H1 (cell line): ENCODE measurements at regions not wholly inside any gene's neighbourhood (a gene's known extent, or its start where the extent isn't known, plus 50 kb on each side); places are given as distances from the start of the nearest gene placed in this dataset.

Experiments
- CTCF ChIA-PET: fragments of 300-600 bp; sonication (Branson Sonifier 250); formaldehyde crosslinking; loops from one replicate; lab custom pipeline; 2021; ENCODE audit not compliant: partially characterized antibody; lab: Charles Lee
- POLR2A ChIA-PET: fragments of 300-600 bp; sonication (Branson Sonifier 250); formaldehyde crosslinking; loops from one replicate; lab custom pipeline; 2021; ENCODE audit warnings: inconsistent platforms; ENCODE audit not compliant: partially characterized antibody; lab: Charles Lee
- DNase-seq, 2 experiments: peaks; one replicate each; pipeline versions ENCODE4 v3.0.0 to v3.0.0-alpha.2; 2010 to 2022; ENCODE audit warnings: low spot score in 2 of 2, low read depth in 1 of 2, mixed read lengths in 1 of 2
- FAIRE-seq: peaks from 2 replicates; lab custom pipeline; 2011; peaks lifted over from hg19 to GRCh38; lab: Jason Lieb, UNC
- H2AFZ ChIP-seq: 2 replicates; pipeline ENCODE4 v1.8.1; 2012; ENCODE audit warnings: low read length, inconsistent platforms
- H2AK5ac ChIP-seq: 2 replicates; pipeline ENCODE4 v1.6.1; 2013; ENCODE audit warnings: low read depth, low read length
- H2BK120ac ChIP-seq: replicated peaks from 2 replicates; pipeline ENCODE3; 2013; ENCODE audit warnings: low read depth, low read length, inconsistent platforms
- H2BK12ac ChIP-seq: 2 replicates; pipeline ENCODE4 v1.6.1; 2013; ENCODE audit warnings: low read depth, low read length
- H2BK15ac ChIP-seq: 2 replicates; pipeline ENCODE4 v1.6.1; 2013; ENCODE audit warnings: low read length
- H2BK20ac ChIP-seq: 2 replicates; pipeline ENCODE4 v1.6.1; 2013; ENCODE audit warnings: low read length
- H2BK5ac ChIP-seq: 2 replicates; pipeline ENCODE4 v1.6.1; 2013; ENCODE audit warnings: low read depth, low read length
- H3K14ac ChIP-seq: 2 replicates; pipeline ENCODE4 v1.6.1; 2013; ENCODE audit warnings: inconsistent platforms; ENCODE audit not compliant: insufficient read length
- H3K18ac ChIP-seq: 2 replicates; pipeline ENCODE4 v1.6.1; 2013; ENCODE audit warnings: low read length; ENCODE audit errors: extremely low read depth
- H3K23ac ChIP-seq: 2 replicates; pipeline ENCODE4 v1.6.1; 2013; ENCODE audit warnings: inconsistent platforms; ENCODE audit not compliant: insufficient read length
- H3K23me2 ChIP-seq: 2 replicates; pipeline ENCODE4 v1.6.1; 2013; ENCODE audit warnings: low read depth, low read length
- H3K27ac ChIP-seq: 2 replicates; pipeline ENCODE4 v1.6.1; 2011; ENCODE audit warnings: low read depth, low read length, inconsistent platforms
- H3K27me3 ChIP-seq, 4 experiments: replicated peaks in 1 of 4; 1 replicate in 1 of 4; 2 replicates in 3 of 4; pipeline versions ENCODE4 v1.6.1 to v1.8.1; 2011 to 2013; ENCODE audit warnings: low read length in 3 of 4, mild to moderate bottlenecking in 3 of 4, inconsistent platforms in 2 of 4, mixed read lengths in 2 of 4, moderate library complexity in 1 of 4; ENCODE audit not compliant: control insufficient read depth in 3 of 4, insufficient read depth in 3 of 4; ENCODE audit errors: extremely low read depth in 1 of 4
- H3K36me3 ChIP-seq, 4 experiments: 2 replicates each; pipeline versions ENCODE4 v1.6.1 to v1.8.1; 2011 to 2013; ENCODE audit warnings: mild to moderate bottlenecking in 4 of 4, low read length in 3 of 4, moderate library complexity in 2 of 4, control low read depth in 1 of 4, inconsistent platforms in 1 of 4; ENCODE audit not compliant: insufficient read depth in 4 of 4, control insufficient read depth in 2 of 4
- H3K4ac ChIP-seq: replicated peaks from 2 replicates; pipeline ENCODE3; 2013; ENCODE audit warnings: low read length, low read depth, mixed read lengths, inconsistent platforms; ENCODE audit not compliant: insufficient read length
- H3K4me1 ChIP-seq, 4 experiments: replicated peaks in 1 of 4; 1 replicate in 1 of 4; 2 replicates in 3 of 4; pipeline versions ENCODE4 v1.6.1 to v1.8.1; 2011 to 2013; ENCODE audit warnings: low read length in 3 of 4, inconsistent platforms in 2 of 4, mixed read lengths in 1 of 4; ENCODE audit not compliant: insufficient read depth in 4 of 4, control insufficient read depth in 3 of 4
- H3K4me2 ChIP-seq, 2 experiments: 2 replicates each; pipeline versions ENCODE4 v1.6.1 to v1.8.1; 2011 to 2013; ENCODE audit warnings: low read depth in 2 of 2, low read length in 2 of 2, control low read depth in 1 of 2, inconsistent platforms in 1 of 2, mild to moderate bottlenecking in 1 of 2; ENCODE audit not compliant: insufficient read depth in 1 of 2
- H3K4me3 ChIP-seq, 4 experiments: fragments of 200-600, 300-600 bp in 1 of 4; sonication (generic), shearing (Covaris generic), sonication (Bioruptor Twin) in 1 of 4; 2 replicates each; pipeline versions ENCODE4 v1.5.1 to v1.8.1; 2011 to 2016; ENCODE audit warnings: low read length in 4 of 4, low read depth in 3 of 4, control low read depth in 2 of 4, inconsistent platforms in 2 of 4, mild to moderate bottlenecking in 2 of 4, mixed read lengths in 1 of 4, moderate library complexity in 1 of 4; ENCODE audit not compliant: insufficient read depth in 2 of 4; ENCODE audit errors: extremely low read depth in 1 of 4
- H3K56ac ChIP-seq: replicated peaks from 2 replicates; pipeline ENCODE3; 2013; ENCODE audit warnings: low read depth, mild to moderate bottlenecking, mixed read lengths, low read length, inconsistent platforms; ENCODE audit not compliant: insufficient read length
- H3K79me1 ChIP-seq: 2 replicates; pipeline ENCODE4 v1.6.1; 2013; ENCODE audit warnings: low read depth, low read length, control low read depth
- H3K79me2 ChIP-seq, 2 experiments: 2 replicates each; pipeline versions ENCODE4 v1.6.1 to v1.8.1; 2012 to 2013; ENCODE audit warnings: low read length in 2 of 2, mild to moderate bottlenecking in 2 of 2, inconsistent platforms in 1 of 2; ENCODE audit not compliant: insufficient read depth in 2 of 2, control insufficient read depth in 1 of 2
- H3K9ac ChIP-seq, 4 experiments: replicated peaks in 1 of 4; 1 replicate in 1 of 4; 2 replicates in 3 of 4; pipeline versions ENCODE4 v1.6.1 to v1.8.1; 2011 to 2013; ENCODE audit warnings: low read depth in 3 of 4, low read length in 3 of 4, control low read depth in 2 of 4, mild to moderate bottlenecking in 2 of 4, moderate library complexity in 2 of 4, inconsistent platforms in 1 of 4; ENCODE audit errors: extremely low read depth in 1 of 4
- H3K9me3 ChIP-seq, 2 experiments: 2 replicates each; pipeline versions ENCODE4 v1.6.1 to v1.8.1; 2012 to 2013; ENCODE audit warnings: mild to moderate bottlenecking in 2 of 2, moderate library complexity in 2 of 2, control low read depth in 1 of 2, inconsistent platforms in 1 of 2, low read depth in 1 of 2, low read length in 1 of 2, mixed read lengths in 1 of 2; ENCODE audit not compliant: insufficient read depth in 2 of 2
- H4K20me1 ChIP-seq, 2 experiments: replicated peaks in 1 of 2; 2 replicates each; pipeline versions ENCODE3 to v1.8.1; 2011 to 2013; ENCODE audit warnings: inconsistent platforms in 2 of 2, low read length in 2 of 2, mild to moderate bottlenecking in 1 of 2; ENCODE audit not compliant: insufficient read depth in 2 of 2, control insufficient read depth in 1 of 2
- H4K5ac ChIP-seq: 2 replicates; pipeline ENCODE4 v1.6.1; 2013; ENCODE audit warnings: low read length, low read depth, mixed read lengths, inconsistent platforms; ENCODE audit not compliant: insufficient read length
- H4K8ac ChIP-seq: 2 replicates; pipeline ENCODE4 v1.8.0; 2013; ENCODE audit warnings: mild to moderate bottlenecking, moderate library complexity, low read length, inconsistent platforms; ENCODE audit not compliant: insufficient read depth; ENCODE audit errors: extremely low read depth
- H4K91ac ChIP-seq: replicated peaks from 2 replicates; pipeline ENCODE3; 2013; ENCODE audit warnings: low read length, mixed read lengths, inconsistent platforms; ENCODE audit not compliant: insufficient read length
- ASH2L ChIP-seq: fragments of 200-600, 300-600 bp; sonication (generic); IDR thresholded peaks from one replicate; pipeline ENCODE4 v1.7.1; 2017; ENCODE audit warnings: low read length
- CBX8 ChIP-seq: fragments of 300-800, 300-1000 bp; sonication (generic); IDR thresholded peaks from 2 replicates; pipeline ENCODE4 v1.7.1; 2016; ENCODE audit warnings: low read depth, low read length, borderline replicate concordance
- CHD2 ChIP-seq: IDR thresholded peaks from 2 replicates; pipeline ENCODE4 v1.6.1; 2012; ENCODE audit warnings: low read length, improper control_type of control experiment
- NRF1 ChIP-seq: IDR thresholded peaks from 2 replicates; pipeline ENCODE4 v1.6.1; 2011; ENCODE audit warnings: mild to moderate bottlenecking, low read depth, low read length, improper control_type of control experiment
- RNF2 ChIP-seq: fragments of 200-900, 300-1000 bp; sonication (generic); IDR thresholded peaks from 2 replicates; pipeline ENCODE4 v1.7.1; 2016; ENCODE audit warnings: borderline replicate concordance, low read depth, mild to moderate bottlenecking, antibody characterized with exemption, low read length; ENCODE audit not compliant: poor library complexity, severe bottlenecking; ENCODE audit errors: missing control alignments
- WGBS, 2 experiments: shearing (Covaris generic) in 1 of 2; methylation state at CpG; one replicate each; pipeline versions ENCODE4 v1.1.6 to v1.1.7; 2013 to 2015; ENCODE audit warnings: low lambda C conversion rate in 2 of 2, mixed read lengths in 2 of 2, inconsistent platforms in 1 of 2, low coverage in 1 of 2, missing lambda C conversion rate in 1 of 2; ENCODE audit not compliant: insufficient replicate concordance in 2 of 2, insufficient coverage in 1 of 2, insufficient read length in 1 of 2; ENCODE audit errors: extremely low coverage in 1 of 2, missing lambda C conversion rate in 1 of 2; 5-methylcytosine and 5-hydroxymethylcytosine counted together
- TF ChIP-seq, protein P1 (sequence below): IDR thresholded peaks from 2 replicates; pipeline ENCODE4 v1.6.1; 2012; ENCODE audit warnings: inconsistent platforms

DNA sequence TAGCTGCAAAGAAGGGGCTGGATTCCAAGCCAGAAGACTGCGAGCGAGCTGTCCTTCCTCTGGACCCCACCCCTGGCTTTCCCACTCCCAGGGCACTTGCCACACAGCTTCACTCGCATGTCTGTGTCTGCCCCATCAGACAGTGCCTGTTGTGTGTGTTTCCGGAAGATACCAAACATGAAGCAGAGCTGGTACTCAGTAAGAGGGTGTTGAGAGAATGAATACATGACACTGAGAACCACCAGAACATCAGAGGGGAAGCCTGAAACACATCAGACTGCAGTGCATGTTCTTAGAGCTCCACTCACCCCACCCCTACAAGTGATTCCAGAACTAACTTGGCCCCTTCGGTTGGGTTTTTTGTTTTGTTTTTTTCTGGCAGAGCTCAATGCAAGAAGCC is 181.5 kb downstream of the TTC32 start:
- Histone ChIP-seq H3K4ac (no peak overlapping the region), H3K27ac (no peak overlapping the region), H2BK15ac (no peak overlapping the region), H3K23me2 (no peaks in the 10 kb centered on the region), H3K56ac (no peak overlapping the region), H3K4me1 (no peaks in the 10 kb centered on the region), H2AFZ (no peak overlapping the region), H2BK20ac (no peak overlapping the region), H2BK120ac (no peak overlapping the region), H4K20me1 (no peaks in the 10 kb centered on the region), H2AK5ac (no peak overlapping the region), H3K79me2 (no peaks in the 10 kb centered on the region), H3K4me2 (no peak overlapping the region), H2BK12ac (no peak overlapping the region), H3K18ac (no peak overlapping the region), H3K36me3 (no peaks in the 10 kb centered on the region), H3K14ac (no peak overlapping the region), H4K8ac (no peak overlapping the region), H2BK5ac (no peak overlapping the region), H3K79me1 (no peaks in the 10 kb centered on the region), H3K27me3 (no peaks in the 10 kb centered on the region), H3K4me3 (no peak overlapping the region), H3K9ac (no peak overlapping the region), H4K5ac (no peak overlapping the region), H3K23ac (no peak overlapping the region), H4K91ac (no peak overlapping the region), H3K9me3 (no peaks in the 10 kb centered on the region)
- FAIRE-seq = no peak
- 96% methylated on average over 5 of the region's 5 CpGs; no CpG with 5 or more reads in 1 of the 2 experiments for WGBS, 2 experiments
- no peak for DNase-seq
- ChIA-PET POLR2A (no interaction called here), CTCF (interaction anchor here (0.7 to 2.4 kb wide), 7 partner anchors 10 to 144 kb away, joined by 3 to 11 read pairs (median 4); no protein-coding TSS in a partner anchor)
- no peak for TF ChIP-seq ASH2L
- no peak for TF ChIP-seq RNF2
- no peak for TF ChIP-seq CHD2
- TF ChIP-seq CBX8 = no peak
- no peak for TF ChIP-seq NRF1
- TF ChIP-seq, protein P1, sequence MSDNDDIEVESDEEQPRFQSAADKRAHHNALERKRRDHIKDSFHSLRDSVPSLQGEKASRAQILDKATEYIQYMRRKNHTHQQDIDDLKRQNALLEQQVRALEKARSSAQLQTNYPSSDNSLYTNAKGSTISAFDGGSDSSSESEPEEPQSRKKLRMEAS = no peak
